Common myeloid progenitor, CD34-positive (primary cell): ENCODE measurements at regions not wholly inside any gene's neighbourhood (a gene's known extent, or its start where the extent isn't known, plus 50 kb on each side); places are given as distances from the start of the nearest gene placed in this dataset.
"Not testable (repeated sequence)": the region's sequence is repeated elsewhere in the genome, so short reads cannot be mapped to it uniquely, and the experiment has no call there.

Source experiments
- CTCF ChIA-PET: fragments of 350-600 bp; sonication (Branson Sonifier 250); formaldehyde crosslinking; loops from one replicate; lab custom pipeline; 2021; ENCODE audit warnings: antibody characterized with exemption; lab: Charles Lee
- POLR2A ChIA-PET: fragments of 350-600 bp; sonication (Branson Sonifier 250); formaldehyde crosslinking; loops from one replicate; lab custom pipeline; 2021; ENCODE audit warnings: antibody characterized with exemption; lab: Charles Lee
- DNase-seq, 3 donors: peaks; one replicate each; pipeline versions ENCODE4 v3.0.0 to v3.0.0-alpha.2; 2013
- H3K27ac ChIP-seq, 2 experiments: 1 replicate in 1 of 2; 2 replicates in 1 of 2; pipeline ENCODE4 v1.7.0; 2013; ENCODE audit warnings: inconsistent platforms in 2 of 2, low read length in 2 of 2, mild to moderate bottlenecking in 2 of 2, low read depth in 1 of 2, moderate library complexity in 1 of 2; ENCODE audit not compliant: severe bottlenecking in 2 of 2, insufficient read depth in 1 of 2, poor library complexity in 1 of 2
- H3K27me3 ChIP-seq, 5 experiments: replicated peaks in 2 of 5; 1 replicate in 3 of 5; 2 replicates in 2 of 5; pipeline versions ENCODE4 v1.6.1 to v1.7.0; 2013; ENCODE audit warnings: low read length in 4 of 5, mild to moderate bottlenecking in 2 of 5, moderate library complexity in 2 of 5, inconsistent platforms in 1 of 5; ENCODE audit not compliant: insufficient read depth in 5 of 5, control insufficient read depth in 4 of 5
- H3K36me3 ChIP-seq, 4 experiments: 1 replicate in 2 of 4; 2 replicates in 2 of 4; pipeline versions ENCODE4 v1.6.1 to v1.7.0; 2013; ENCODE audit warnings: low read length in 3 of 4, control low read depth in 1 of 4, mild to moderate bottlenecking in 1 of 4; ENCODE audit not compliant: control insufficient read depth in 4 of 4, insufficient read depth in 4 of 4
- H3K4me1 ChIP-seq, 4 experiments: 1 replicate in 3 of 4; 2 replicates in 1 of 4; pipeline versions ENCODE4 v1.6.1 to v1.7.1; 2013; ENCODE audit warnings: low read length in 3 of 4, mild to moderate bottlenecking in 3 of 4, control low read depth in 1 of 4, inconsistent platforms in 1 of 4, moderate library complexity in 1 of 4; ENCODE audit not compliant: control insufficient read depth in 4 of 4, insufficient read depth in 4 of 4; ENCODE audit errors: control extremely low read depth in 1 of 4
- H3K4me3 ChIP-seq, 7 experiments: 1 replicate in 4 of 7; 2 replicates in 3 of 7; pipeline versions ENCODE4 v1.5.1 to v1.7.0; 2013; ENCODE audit warnings: mild to moderate bottlenecking in 7 of 7, low read length in 6 of 7, moderate library complexity in 6 of 7, inconsistent platforms in 2 of 7, low read depth in 2 of 7, control low read depth in 1 of 7; ENCODE audit not compliant: insufficient read depth in 4 of 7, control insufficient read depth in 1 of 7; ENCODE audit errors: extremely low read depth in 1 of 7
- H3K9me3 ChIP-seq, 5 experiments: 1 replicate in 4 of 5; 2 replicates in 1 of 5; pipeline versions ENCODE4 v1.6.1 to v1.7.1; 2013; ENCODE audit warnings: low read length in 4 of 5, mild to moderate bottlenecking in 2 of 5, inconsistent platforms in 1 of 5, low read depth in 1 of 5, moderate library complexity in 1 of 5; ENCODE audit not compliant: control insufficient read depth in 4 of 5, insufficient read depth in 2 of 5; ENCODE audit errors: control extremely low read depth in 1 of 5
- WGBS: methylation state at CpG from one replicate; pipeline ENCODE4 v1.1.5; 2013; ENCODE audit not compliant: insufficient coverage; 5-methylcytosine and 5-hydroxymethylcytosine counted together

- no peaks in the 10 kb centered on the region for H3K4me1 ChIP-seq
- peaks cover 0 to under 1% (median 0%) of the 10 kb centered on the region in 5 experiments for H3K27me3 ChIP-seq
- no peak overlapping the region for H3K4me3 ChIP-seq
- no peak for DNase-seq
- H3K27ac ChIP-seq, result no peak overlapping the region
- no peaks in the 10 kb centered on the region for H3K36me3 ChIP-seq
- no peaks in the 10 kb centered on the region for H3K9me3 ChIP-seq
- CTCF ChIA-PET, result no interaction called here
- WGBS, result 71% methylated on average over 1 of the region's 3 CpGs
- POLR2A ChIA-PET, result no interaction called here
Observed at GRCh38 chr3:132124096-132124495, 89.3 kb upstream of the CPNE4 start.

- ChIA-PET CTCF (no interaction called here), POLR2A (no interaction called here)
- Histone ChIP-seq H3K36me3 (no peaks in the 10 kb centered on the region), H3K27me3 (peaks cover 0 to 2% (median 0%) of the 10 kb centered on the region in 5 experiments), H3K4me1 (no peaks in the 10 kb centered on the region), H3K4me3 (no peak overlapping the region), H3K9me3 (no peaks in the 10 kb centered on the region), H3K27ac (no peak overlapping the region)
- DNase-seq, result no peak
- WGBS, result 100% methylated on average over 3 of the region's 4 CpGs
Observed at GRCh38 chr3:132124651-132125284, 90.0 kb upstream of the CPNE4 start.

DNA sequence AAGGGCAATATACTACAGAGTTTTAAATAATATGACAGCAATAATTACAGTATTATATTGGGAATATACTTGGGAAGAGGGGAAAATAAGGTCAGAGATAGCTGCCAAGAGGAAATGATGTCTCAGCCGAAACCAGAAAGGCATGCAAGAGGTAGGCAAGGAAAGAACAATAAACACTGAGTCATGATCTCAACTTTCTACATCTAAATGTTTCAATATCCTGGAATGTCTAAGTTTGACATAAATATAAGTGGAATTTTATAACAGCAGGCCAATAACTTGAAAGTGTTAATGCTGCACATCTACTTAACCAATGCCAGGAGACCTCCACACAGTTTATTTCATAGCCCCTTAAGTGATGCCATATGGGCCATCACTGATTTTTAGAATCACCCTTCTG is 99.8 kb upstream of the CPNE4 start:
- H3K27me3 ChIP-seq, result peaks cover 0 to 17% (median 8%) of the 10 kb centered on the region in 5 experiments
- H3K4me1 ChIP-seq, result no peaks in the 10 kb centered on the region
- ChIA-PET POLR2A (no interaction called here), CTCF (no interaction called here)
- H3K36me3 ChIP-seq, result no peaks in the 10 kb centered on the region
- WGBS, result no CpG with 5 or more reads among the region's 1 CpG
- H3K4me3 ChIP-seq, result no peak overlapping the region
- no peak for DNase-seq
- peaks cover 0 to 3% (median 0%) of the 10 kb centered on the region in 5 experiments for H3K9me3 ChIP-seq
- H3K27ac ChIP-seq, result no peak overlapping the region

GRCh38 chr3:132135628-132136333 is 101.0 kb upstream of the CPNE4 start:
- 76% methylated on average over 4 of the region's 4 CpGs for WGBS
- Histone ChIP-seq H3K4me1 (no peaks in the 10 kb centered on the region), H3K27me3 (peaks cover 0 to 17% (median 8%) of the 10 kb centered on the region in 5 experiments), H3K27ac (no peak overlapping the region), H3K9me3 (peaks cover 0 to 3% (median 0%) of the 10 kb centered on the region in 5 experiments), H3K4me3 (no peak overlapping the region), H3K36me3 (no peaks in the 10 kb centered on the region)
- ChIA-PET CTCF (no interaction called here), POLR2A (no interaction called here)
- no peak for DNase-seq

GRCh38 chr3:132136334-132136716 is 101.5 kb upstream of the CPNE4 start:
- DNase-seq, result no peak
- ChIA-PET POLR2A (no interaction called here), CTCF (no interaction called here)
- Histone ChIP-seq H3K27ac (no peak overlapping the region), H3K9me3 (peaks cover 0 to 3% (median 0%) of the 10 kb centered on the region in 5 experiments), H3K36me3 (no peaks in the 10 kb centered on the region), H3K4me3 (no peak overlapping the region), H3K27me3 (peaks cover 0 to 17% (median 5%) of the 10 kb centered on the region in 5 experiments), H3K4me1 (no peaks in the 10 kb centered on the region)
- 80% methylated on average over 1 of the region's 2 CpGs for WGBS

- peaks cover 0 to 17% (median 5%) of the 10 kb centered on the region in 5 experiments for H3K27me3 ChIP-seq
- H3K9me3 ChIP-seq, CTCF ChIA-PET, H3K27ac ChIP-seq, DNase-seq, H3K36me3 ChIP-seq, POLR2A ChIA-PET, H3K4me1 ChIP-seq, H3K4me3 ChIP-seq: not testable (repeated sequence)
- WGBS, result 60% methylated on average over 7 of the region's 23 CpGs
Observed at GRCh38 chr3:132136902-132137301, 102.1 kb upstream of the CPNE4 start.

DNA sequence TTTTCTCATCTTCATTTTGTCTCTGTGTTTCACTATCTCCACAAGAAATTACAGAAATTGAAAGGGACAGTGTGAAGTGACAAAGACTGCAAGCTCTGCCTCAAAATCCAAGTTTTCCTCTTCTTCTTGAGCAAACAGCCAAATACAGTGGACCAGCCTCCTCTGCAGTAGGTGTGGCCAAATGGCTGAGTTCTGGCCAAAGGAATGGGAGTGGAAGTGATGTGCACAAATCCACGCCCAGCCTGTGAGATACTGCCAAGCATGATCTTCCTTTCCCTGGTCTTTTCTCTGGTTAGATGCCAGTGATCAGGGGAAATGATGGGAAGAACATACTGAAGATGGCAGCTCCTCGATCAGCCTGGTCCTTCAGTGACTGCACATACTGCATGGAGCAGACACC is 111.0 kb upstream of the CPNE4 start:
- Histone ChIP-seq H3K36me3 (no peaks in the 10 kb centered on the region), H3K27me3 (peaks cover 0 to 3% (median 0%) of the 10 kb centered on the region in 5 experiments), H3K27ac (no peak overlapping the region), H3K4me1 (no peaks in the 10 kb centered on the region), H3K9me3 (no peaks in the 10 kb centered on the region), H3K4me3 (no peak overlapping the region)
- WGBS, result 80% methylated on average over 1 of the region's 2 CpGs
- ChIA-PET POLR2A (no interaction called here), CTCF (no interaction called here)
- no peak for DNase-seq
